ENCODE measurements at regions not wholly inside any gene's neighbourhood (a gene's known extent, or its start where the extent isn't known, plus 50 kb on each side); places are given as distances from the start of the nearest gene placed in this dataset.
"Not testable (repeated sequence)": the region's sequence is repeated elsewhere in the genome, so short reads cannot be mapped to it uniquely, and the experiment has no call there.

DNA sequence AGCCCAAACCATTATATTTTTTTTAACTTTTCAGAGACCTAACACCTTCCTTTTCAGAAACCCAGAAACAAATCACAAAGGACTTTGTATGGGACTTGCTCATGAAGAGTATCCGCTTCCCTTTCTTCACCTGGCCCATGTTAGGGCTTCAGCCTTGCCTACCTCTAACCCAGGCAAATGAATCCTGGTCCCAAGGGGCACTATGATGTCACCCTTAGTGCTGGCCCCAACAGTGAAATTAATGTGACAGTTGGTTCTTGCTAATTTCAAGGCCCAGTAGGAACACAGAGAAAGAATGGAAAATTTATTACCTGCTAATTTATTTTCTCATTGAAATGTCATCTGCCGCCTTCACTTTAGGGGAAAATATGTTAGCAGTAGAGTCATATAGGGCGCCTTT, 179.8 kb upstream of the NRXN3 start:
- Mint-ChIP-seq H3K9me3 (ENCODE audit: unreplicated experiment) (no peaks in the 10 kb centered on the region), H3K27me3 (ENCODE audit: unreplicated experiment) (no peaks in the 10 kb centered on the region), H3K36me3 (ENCODE audit: low read depth, unreplicated experiment) (no peaks in the 10 kb centered on the region), H3K27ac (ENCODE audit: unreplicated experiment) (no peak overlapping the region), H3K4me3 (ENCODE audit: unreplicated experiment) (no peak overlapping the region), H3K4me1 (ENCODE audit: unreplicated experiment) (peaks cover 3% of the 10 kb centered on the region)
- TF ChIP-seq, protein P1, sequence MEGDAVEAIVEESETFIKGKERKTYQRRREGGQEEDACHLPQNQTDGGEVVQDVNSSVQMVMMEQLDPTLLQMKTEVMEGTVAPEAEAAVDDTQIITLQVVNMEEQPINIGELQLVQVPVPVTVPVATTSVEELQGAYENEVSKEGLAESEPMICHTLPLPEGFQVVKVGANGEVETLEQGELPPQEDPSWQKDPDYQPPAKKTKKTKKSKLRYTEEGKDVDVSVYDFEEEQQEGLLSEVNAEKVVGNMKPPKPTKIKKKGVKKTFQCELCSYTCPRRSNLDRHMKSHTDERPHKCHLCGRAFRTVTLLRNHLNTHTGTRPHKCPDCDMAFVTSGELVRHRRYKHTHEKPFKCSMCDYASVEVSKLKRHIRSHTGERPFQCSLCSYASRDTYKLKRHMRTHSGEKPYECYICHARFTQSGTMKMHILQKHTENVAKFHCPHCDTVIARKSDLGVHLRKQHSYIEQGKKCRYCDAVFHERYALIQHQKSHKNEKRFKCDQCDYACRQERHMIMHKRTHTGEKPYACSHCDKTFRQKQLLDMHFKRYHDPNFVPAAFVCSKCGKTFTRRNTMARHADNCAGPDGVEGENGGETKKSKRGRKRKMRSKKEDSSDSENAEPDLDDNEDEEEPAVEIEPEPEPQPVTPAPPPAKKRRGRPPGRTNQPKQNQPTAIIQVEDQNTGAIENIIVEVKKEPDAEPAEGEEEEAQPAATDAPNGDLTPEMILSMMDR (IDR thresholded peaks at IDR 0.05; ENCODE audit: unreplicated experiment) = no peak
- no peak for DNase-seq (ENCODE audit: low spot score)

DNA sequence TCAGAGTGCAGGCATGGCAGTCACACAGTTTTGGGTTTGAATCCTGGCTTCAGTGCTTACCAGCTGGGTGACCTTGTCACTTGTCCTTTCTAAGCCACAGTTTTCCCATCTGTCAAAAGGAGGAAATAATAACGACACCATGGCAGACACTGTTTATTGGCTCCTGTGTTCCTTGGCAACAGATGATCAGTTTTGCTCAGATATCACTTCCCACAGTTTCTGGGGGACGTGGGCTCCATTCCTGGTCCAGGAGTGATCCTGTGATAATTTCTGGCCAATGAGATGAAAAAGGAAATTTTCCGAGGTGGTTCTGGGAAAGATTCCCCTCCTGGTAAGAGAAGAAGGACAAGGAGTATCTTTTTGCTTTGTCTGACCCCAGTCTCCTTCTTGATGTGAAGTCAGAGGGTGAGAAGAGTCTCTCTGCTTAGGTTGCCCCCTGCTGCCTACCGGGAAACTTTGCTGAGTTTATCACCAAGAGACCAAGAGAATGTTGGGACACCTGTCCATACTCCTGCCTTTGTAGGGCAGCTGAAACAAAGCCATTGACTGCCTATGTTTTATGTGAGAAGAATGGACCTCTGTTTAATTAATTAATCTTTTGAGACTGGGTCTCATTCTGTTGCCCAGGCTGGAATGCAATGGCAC, 178.9 kb upstream of the NRXN3 start:
- no peak overlapping the region for H3K4me3 Mint-ChIP-seq (ENCODE audit: unreplicated experiment)
- no peaks in the 10 kb centered on the region for H3K36me3 Mint-ChIP-seq (ENCODE audit: low read depth, unreplicated experiment)
- no peak overlapping the region for H3K27ac Mint-ChIP-seq (ENCODE audit: unreplicated experiment)
- TF ChIP-seq, protein P1 (IDR thresholded peaks at IDR 0.05; ENCODE audit: unreplicated experiment) = no peak
- DNase-seq (ENCODE audit: low spot score) = no peak
- H3K4me1 Mint-ChIP-seq (ENCODE audit: unreplicated experiment) = no peaks in the 10 kb centered on the region
- peaks cover 4% of the 10 kb centered on the region for H3K9me3 Mint-ChIP-seq (ENCODE audit: unreplicated experiment)
- no peaks in the 10 kb centered on the region for H3K27me3 Mint-ChIP-seq (ENCODE audit: unreplicated experiment)

DNA sequence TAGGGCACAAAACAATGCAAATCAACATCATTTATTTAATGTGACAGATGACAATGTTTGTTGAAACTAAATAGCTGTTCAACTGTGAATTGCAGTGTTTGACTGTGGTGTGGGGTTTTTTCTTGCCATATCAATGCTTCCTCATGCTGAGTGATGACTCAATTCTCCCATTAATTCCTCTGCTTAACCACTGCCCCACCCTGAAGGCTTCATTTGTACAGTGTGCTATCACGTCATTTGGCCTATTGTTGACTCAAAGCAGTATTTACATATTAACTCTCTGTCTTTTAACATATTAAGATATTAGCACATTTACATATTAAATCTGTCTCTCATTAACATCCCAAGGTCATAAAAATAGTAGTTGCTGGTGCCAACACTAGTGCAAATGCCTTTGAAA, 164.8 kb upstream of the NRXN3 start:
- TF ChIP-seq, protein P1 (IDR thresholded peaks at IDR 0.05; ENCODE audit: unreplicated experiment) = no peak
- H3K36me3 Mint-ChIP-seq (ENCODE audit: low read depth, unreplicated experiment) = peaks cover 9% of the 10 kb centered on the region
- H3K9me3 Mint-ChIP-seq (ENCODE audit: unreplicated experiment) = peaks cover 15% of the 10 kb centered on the region

DNA sequence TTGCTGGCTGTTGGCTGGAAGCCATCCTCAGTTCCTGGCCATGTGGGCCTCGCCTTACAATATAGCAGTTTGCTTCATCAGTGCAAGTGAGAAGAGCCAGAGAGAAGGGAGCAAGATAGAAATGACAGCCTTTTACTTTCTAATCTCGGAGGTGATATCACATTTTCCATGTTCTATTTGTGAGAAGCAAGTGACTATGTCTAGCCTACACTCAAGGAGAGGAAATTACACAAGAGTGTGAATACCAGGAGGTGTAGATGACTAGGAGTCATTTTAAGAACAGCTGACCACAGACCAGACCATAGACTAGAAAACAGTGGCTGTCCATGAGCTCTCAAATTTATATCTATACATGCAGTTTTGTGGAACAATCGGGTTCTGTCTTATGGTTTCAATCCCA, 163.0 kb upstream of the NRXN3 start:
- no peaks in the 10 kb centered on the region for H3K4me1 Mint-ChIP-seq (ENCODE audit: unreplicated experiment)
- peaks cover 3% of the 10 kb centered on the region for H3K9me3 Mint-ChIP-seq (ENCODE audit: unreplicated experiment)
- no peaks in the 10 kb centered on the region for H3K27me3 Mint-ChIP-seq (ENCODE audit: unreplicated experiment)
- H3K36me3 Mint-ChIP-seq (ENCODE audit: low read depth, unreplicated experiment) = peaks cover 3% of the 10 kb centered on the region
- DNase-seq (ENCODE audit: low spot score) = no peak
- H3K27ac Mint-ChIP-seq (ENCODE audit: unreplicated experiment) = no peak overlapping the region
- TF ChIP-seq, protein P1 (IDR thresholded peaks at IDR 0.05; ENCODE audit: unreplicated experiment) = no peak
- no peak overlapping the region for H3K4me3 Mint-ChIP-seq (ENCODE audit: unreplicated experiment)

More for the DNA sequence above, 164.8 kb upstream of the NRXN3 start:
- no peak overlapping the region for H3K27ac Mint-ChIP-seq (ENCODE audit: unreplicated experiment)
- no peaks in the 10 kb centered on the region for H3K27me3 Mint-ChIP-seq (ENCODE audit: unreplicated experiment)
- no peaks in the 10 kb centered on the region for H3K4me1 Mint-ChIP-seq (ENCODE audit: unreplicated experiment)
- no peak overlapping the region for H3K4me3 Mint-ChIP-seq (ENCODE audit: unreplicated experiment)
- DNase-seq (ENCODE audit: low spot score) = no peak

DNA sequence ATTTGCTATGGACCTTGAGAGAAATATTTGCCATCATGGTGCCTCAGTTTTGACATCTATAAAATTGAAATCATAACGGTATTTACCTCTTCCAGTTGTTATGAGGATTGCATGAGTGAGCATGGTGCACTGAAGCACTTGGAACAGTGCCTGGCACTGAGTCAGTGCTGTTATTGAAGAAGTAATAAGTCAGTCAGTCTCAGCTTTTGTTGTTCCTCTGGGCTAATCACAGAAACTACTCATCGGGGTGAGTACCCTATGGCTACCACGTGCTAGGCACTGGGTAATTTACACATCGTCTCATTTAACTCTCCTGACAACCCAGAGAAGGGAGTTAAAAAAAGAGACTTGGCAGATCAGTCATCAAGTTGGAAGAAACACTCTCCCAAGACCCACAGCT, 159.5 kb upstream of the NRXN3 start:
- H3K27ac Mint-ChIP-seq (ENCODE audit: unreplicated experiment) = no peak overlapping the region
- no peak for DNase-seq (ENCODE audit: low spot score)
- no peaks in the 10 kb centered on the region for H3K36me3 Mint-ChIP-seq (ENCODE audit: low read depth, unreplicated experiment)
- no peaks in the 10 kb centered on the region for H3K9me3 Mint-ChIP-seq (ENCODE audit: unreplicated experiment)
- H3K27me3 Mint-ChIP-seq (ENCODE audit: unreplicated experiment) = peaks cover 1% of the 10 kb centered on the region
- H3K4me3 Mint-ChIP-seq (ENCODE audit: unreplicated experiment) = no peak overlapping the region
- TF ChIP-seq, protein P1 (IDR thresholded peaks at IDR 0.05; ENCODE audit: unreplicated experiment) = no peak
- H3K4me1 Mint-ChIP-seq (ENCODE audit: unreplicated experiment) = no peaks in the 10 kb centered on the region

DNA sequence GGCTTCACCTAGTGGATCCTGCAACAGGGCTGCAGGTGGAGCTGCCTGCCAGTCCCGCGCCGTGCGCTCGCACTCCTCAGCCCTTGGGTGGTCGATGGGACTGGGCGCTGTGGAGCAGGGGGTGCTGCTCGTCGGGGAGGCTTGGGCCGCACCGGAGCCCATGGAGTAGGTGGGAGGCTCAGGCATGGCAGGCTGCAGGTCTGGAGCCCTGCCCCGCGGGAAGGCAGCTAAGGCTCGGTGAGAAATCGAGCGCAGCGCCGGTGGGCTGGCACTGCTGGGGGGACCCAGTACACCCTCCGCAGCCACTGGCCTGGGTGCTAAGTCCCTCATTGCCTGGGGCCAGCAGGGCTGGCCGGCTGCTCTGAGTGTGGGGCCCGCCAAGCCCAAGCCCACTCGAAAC, 156.3 kb upstream of the NRXN3 start:
- not testable (repeated sequence) for H3K36me3 Mint-ChIP-seq (ENCODE audit: low read depth, unreplicated experiment); H3K9me3 Mint-ChIP-seq (ENCODE audit: unreplicated experiment); H3K4me3 Mint-ChIP-seq (ENCODE audit: unreplicated experiment); DNase-seq (ENCODE audit: low spot score); H3K27me3 Mint-ChIP-seq (ENCODE audit: unreplicated experiment); H3K27ac Mint-ChIP-seq (ENCODE audit: unreplicated experiment); H3K4me1 Mint-ChIP-seq (ENCODE audit: unreplicated experiment)
